ENCODE measurements at regions not wholly inside any gene's neighbourhood (a gene's known extent, or its start where the extent isn't known, plus 50 kb on each side); places are given as distances from the start of the nearest gene placed in this dataset.

GRCh38 chr7:38049679-38050078, 128.4 kb upstream of the STARD3NL start:
- TF ChIP-seq TAF1 (IDR thresholded peaks at IDR 0.05; ENCODE audit: low read depth) (no peak), EP300 (conservative IDR thresholded peaks at IDR 0.05; ENCODE audit: poor library complexity, severe bottlenecking) (no peak), RAD21 (conservative IDR thresholded peaks at IDR 0.05) (no peak), SMC3 (conservative IDR thresholded peaks at IDR 0.05; ENCODE audit: poor library complexity) (no peak), MXI1 (conservative IDR thresholded peaks at IDR 0.05; ENCODE audit: poor library complexity, severe bottlenecking) (no peak), REST (IDR thresholded peaks at IDR 0.05; ENCODE audit: borderline replicate concordance) (no peak), CTCF (IDR thresholded peaks at IDR 0.05; ENCODE audit: poor library complexity, severe bottlenecking) (no peak), POLR2AphosphoS5 (IDR thresholded peaks at IDR 0.05) (no peak), EZH2 (IDR thresholded peaks at IDR 0.05; ENCODE audit: borderline replicate concordance, insufficient read depth, low read length, poor library complexity, severe bottlenecking) (no peak)
- no peak overlapping the region for H2AFZ ChIP-seq (ENCODE audit: low read depth, low read length)

GRCh38 chr7:38051311-38051710, 126.7 kb upstream of the STARD3NL start:
- Histone ChIP-seq H3K9ac (ENCODE audit: low read length) (no peak overlapping the region), H3K9me2 (ENCODE audit: insufficient read depth, low read length) (no peaks in the 10 kb centered on the region), H3K27ac (ENCODE audit: low read length) (no peak overlapping the region), H3K79me2 (replicated peaks; ENCODE audit: insufficient read depth, low read length) (no peaks in the 10 kb centered on the region), H3K9me3 (ENCODE audit: low read length) (no peaks in the 10 kb centered on the region), H4K20me1 (ENCODE audit: insufficient read depth) (no peaks in the 10 kb centered on the region), H3K36me3 (ENCODE audit: insufficient read depth, low read length) (no peaks in the 10 kb centered on the region), H3K27me3 (ENCODE audit: insufficient read depth, low read depth, low read length) (no peaks in the 10 kb centered on the region), H3K4me3 (ENCODE audit: low read length) (no peak overlapping the region), H2AFZ (ENCODE audit: low read depth, low read length) (no peak overlapping the region), H3F3A (ENCODE audit: insufficient read depth, low read length, poor library complexity, severe bottlenecking) (no peaks in the 10 kb centered on the region), H3K4me2 (ENCODE audit: low read length) (no peak overlapping the region)
- TF ChIP-seq CTCF (IDR thresholded peaks at IDR 0.05; ENCODE audit: poor library complexity, severe bottlenecking) (no peak), EP300 (conservative IDR thresholded peaks at IDR 0.05; ENCODE audit: poor library complexity, severe bottlenecking) (no peak), RAD21 (conservative IDR thresholded peaks at IDR 0.05) (no peak), SMC3 (conservative IDR thresholded peaks at IDR 0.05; ENCODE audit: poor library complexity) (no peak), TAF1 (IDR thresholded peaks at IDR 0.05; ENCODE audit: low read depth) (no peak), REST (IDR thresholded peaks at IDR 0.05; ENCODE audit: borderline replicate concordance) (no peak), MXI1 (conservative IDR thresholded peaks at IDR 0.05; ENCODE audit: poor library complexity, severe bottlenecking) (no peak), EZH2 (IDR thresholded peaks at IDR 0.05; ENCODE audit: borderline replicate concordance, insufficient read depth, low read length, poor library complexity, severe bottlenecking) (no peak)

More at GRCh38 chr7:38049679-38050078, 128.4 kb upstream of the STARD3NL start:
- Histone ChIP-seq H3K4me2 (ENCODE audit: low read length) (no peak overlapping the region), H3K9me2 (ENCODE audit: insufficient read depth, low read length) (no peaks in the 10 kb centered on the region), H3K9ac (ENCODE audit: low read length) (no peak overlapping the region), H3K9me3 (ENCODE audit: low read length) (no peaks in the 10 kb centered on the region), H3K27me3 (ENCODE audit: insufficient read depth, low read depth, low read length) (no peaks in the 10 kb centered on the region), H3F3A (ENCODE audit: insufficient read depth, low read length, poor library complexity, severe bottlenecking) (no peaks in the 10 kb centered on the region), H3K27ac (ENCODE audit: low read length) (no peak overlapping the region), H3K4me3 (ENCODE audit: low read length) (no peak overlapping the region), H3K79me2 (replicated peaks; ENCODE audit: insufficient read depth, low read length) (no peaks in the 10 kb centered on the region), H4K20me1 (ENCODE audit: insufficient read depth) (no peaks in the 10 kb centered on the region), H3K36me3 (ENCODE audit: insufficient read depth, low read length) (no peaks in the 10 kb centered on the region)

All from neural cell (in vitro differentiated cells).